Caco-2 (cell line): ENCODE measurements at regions not wholly inside any gene's neighbourhood (a gene's known extent, or its start where the extent isn't known, plus 50 kb on each side); places are given as distances from the start of the nearest gene placed in this dataset.

Source experiments
- BruUV-seq: library from RNA; stranded (reverse); fragments of 400-500 nt; replicated peaks from 2 replicates; lab custom pipeline; 2021; lab: Mats Ljungman, UMichigan
- CTCF ChIA-PET: fragments of 300-600 bp; sonication (Branson Sonifier 250); formaldehyde crosslinking; loops from one replicate; lab custom pipeline; 2022; ENCODE audit warnings: antibody characterized with exemption; lab: Charles Lee
- POLR2A ChIA-PET: fragments of 300-600 bp; sonication (Branson Sonifier 250); formaldehyde crosslinking; loops from one replicate; lab custom pipeline; 2022; ENCODE audit warnings: antibody characterized with exemption; lab: Charles Lee
- DNase-seq, 2 experiments: peaks; one replicate each; pipeline versions ENCODE4 v3.0.0 to v3.0.0-alpha.2; 2020 to 2022
- H3K27me3 ChIP-seq: replicated peaks from 2 replicates; pipeline ENCODE4 v1.6.0; 2011; ENCODE audit warnings: low read length; ENCODE audit not compliant: control insufficient read depth, insufficient read depth
- H3K36me3 ChIP-seq: 2 replicates; pipeline ENCODE4 v1.5.1; 2011; ENCODE audit warnings: low read length; ENCODE audit not compliant: control insufficient read depth, insufficient read depth
- H3K4me1 ChIP-seq: fragments of 250-450 bp; sonication (Bioruptor Pico); 2 replicates; pipeline ENCODE4 v1.5.1; 2020; ENCODE audit warnings: mild to moderate bottlenecking
- H3K4me3 ChIP-seq: 2 replicates; pipeline ENCODE4 v1.5.1; 2011; ENCODE audit warnings: low read depth, mild to moderate bottlenecking, control low read depth, low read length
- H3K9me3 ChIP-seq: fragments of 250-450 bp; sonication (Bioruptor Pico); 2 replicates; pipeline ENCODE4 v1.5.1; 2020; ENCODE audit warnings: mild to moderate bottlenecking, moderate library complexity
- H3K27ac Mint-ChIP-seq: one replicate; pipeline ENCODE4 v1.8.0; 2022; ENCODE audit warnings: mixed read lengths; ENCODE audit not compliant: unreplicated experiment
- H3K27me3 Mint-ChIP-seq: one replicate; pipeline ENCODE4 v1.8.0; 2022; ENCODE audit warnings: mixed read lengths; ENCODE audit not compliant: insufficient read depth, unreplicated experiment
- H3K36me3 Mint-ChIP-seq: one replicate; pipeline ENCODE4 v1.8.0; 2022; ENCODE audit warnings: mild to moderate bottlenecking, mixed read lengths; ENCODE audit not compliant: insufficient read depth, unreplicated experiment
- H3K4me1 Mint-ChIP-seq: one replicate; pipeline ENCODE4 v1.8.0; 2022; ENCODE audit warnings: low read depth, mixed read lengths; ENCODE audit not compliant: unreplicated experiment
- H3K4me3 Mint-ChIP-seq: one replicate; pipeline ENCODE4 v1.8.0; 2022; ENCODE audit warnings: mild to moderate bottlenecking, moderate library complexity, mixed read lengths; ENCODE audit not compliant: unreplicated experiment
- H3K9me3 Mint-ChIP-seq: one replicate; pipeline ENCODE4 v1.8.0; 2022; ENCODE audit warnings: mixed read lengths; ENCODE audit not compliant: unreplicated experiment
- CTCF ChIP-seq, 2 experiments: fragments of 200-600 bp in 1 of 2; IDR thresholded peaks; 1 replicate in 1 of 2; 2 replicates in 1 of 2; pipeline versions ENCODE4 v1.5.1 to v1.8.0; 2011 to 2022; ENCODE audit warnings: antibody characterized with exemption in 1 of 2, control low read depth in 1 of 2, inconsistent platforms in 1 of 2, low read depth in 1 of 2, low read length in 1 of 2, mild to moderate bottlenecking in 1 of 2, moderate library complexity in 1 of 2; ENCODE audit not compliant: insufficient read depth in 1 of 2, severe bottlenecking in 1 of 2, unreplicated experiment in 1 of 2
- intact Hi-C: fragments of 100-400 bp; cut with micrococcal nuclease; formaldehyde crosslinking; loops from one replicate; pipeline ENCODE4 v1.10.0; 2022; ENCODE audit not compliant: unreplicated experiment

GRCh38 chr4:14452764-14453163, 549.5 kb upstream of the CPEB2 start:
- intact Hi-C loops = no loop called here
- BruUV-seq = no TSS peak
- H3K4me3 Mint-ChIP-seq = no peak overlapping the region
- Histone ChIP-seq H3K9me3 (no peaks in the 10 kb centered on the region), H3K36me3 (no peaks in the 10 kb centered on the region), H3K4me3 (no peak overlapping the region), H3K27me3 (no peaks in the 10 kb centered on the region), H3K4me1 (no peaks in the 10 kb centered on the region)
- no peaks in the 10 kb centered on the region for H3K36me3 Mint-ChIP-seq
- H3K4me1 Mint-ChIP-seq = no peaks in the 10 kb centered on the region
- DNase-seq = no peak
- CTCF ChIA-PET = no interaction called here
- no peaks in the 10 kb centered on the region for H3K9me3 Mint-ChIP-seq
- no peak for TF ChIP-seq CTCF (IDR thresholded peaks at IDR 0.05; ENCODE audit: insufficient read depth in 1 of 2, low read depth in 1 of 2, low read length in 1 of 2, severe bottlenecking in 1 of 2, unreplicated experiment in 1 of 2)
- no peak overlapping the region for H3K27ac Mint-ChIP-seq
- POLR2A ChIA-PET = no interaction called here
- peaks cover 3% of the 10 kb centered on the region for H3K27me3 Mint-ChIP-seq

GRCh38 chr4:14458463-14458862, 543.8 kb upstream of the CPEB2 start:
- no peak for TF ChIP-seq CTCF (IDR thresholded peaks at IDR 0.05; ENCODE audit: insufficient read depth in 1 of 2, low read depth in 1 of 2, low read length in 1 of 2, severe bottlenecking in 1 of 2, unreplicated experiment in 1 of 2)
- Histone ChIP-seq H3K9me3 (no peaks in the 10 kb centered on the region), H3K4me1 (no peaks in the 10 kb centered on the region), H3K27me3 (no peaks in the 10 kb centered on the region), H3K36me3 (no peaks in the 10 kb centered on the region), H3K4me3 (no peak overlapping the region)
- Mint-ChIP-seq H3K4me1 (no peaks in the 10 kb centered on the region), H3K27ac (no peak overlapping the region), H3K27me3 (peaks cover 6% of the 10 kb centered on the region), H3K36me3 (no peaks in the 10 kb centered on the region), H3K9me3 (no peaks in the 10 kb centered on the region), H3K4me3 (no peak overlapping the region)
- no peak for DNase-seq
- ChIA-PET POLR2A (no interaction called here), CTCF (no interaction called here)
- no TSS peak for BruUV-seq
- intact Hi-C loops = no loop called here

DNA sequence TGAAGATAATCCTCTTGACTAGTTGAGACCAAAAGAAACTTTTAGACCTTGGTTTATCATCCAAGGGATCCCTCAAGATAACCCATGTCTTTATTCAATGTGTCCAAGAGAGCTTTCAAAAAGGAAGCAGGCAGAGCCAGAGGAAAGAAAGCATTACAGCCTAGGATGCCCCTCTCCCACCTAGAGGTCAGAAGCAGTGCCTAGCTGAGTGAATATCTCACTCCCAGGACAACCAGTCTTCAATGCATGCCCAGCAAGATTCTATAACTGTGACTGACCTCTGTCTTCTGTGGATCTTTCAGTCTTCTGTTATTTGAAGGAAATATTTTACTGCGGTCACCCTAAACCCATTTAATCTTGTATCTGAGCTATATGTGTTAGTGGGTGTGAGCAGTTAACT, 537.2 kb upstream of the CPEB2 start:
- H3K36me3 Mint-ChIP-seq = no peaks in the 10 kb centered on the region
- H3K27me3 ChIP-seq = no peaks in the 10 kb centered on the region
- TF ChIP-seq CTCF (IDR thresholded peaks at IDR 0.05; ENCODE audit: insufficient read depth in 1 of 2, low read depth in 1 of 2, low read length in 1 of 2, severe bottlenecking in 1 of 2, unreplicated experiment in 1 of 2) = no peak
- H3K36me3 ChIP-seq = no peaks in the 10 kb centered on the region
- H3K4me1 ChIP-seq = no peaks in the 10 kb centered on the region
- H3K9me3 ChIP-seq = no peaks in the 10 kb centered on the region
- intact Hi-C loops = no loop called here
- H3K9me3 Mint-ChIP-seq = no peaks in the 10 kb centered on the region
- ChIA-PET POLR2A (no interaction called here), CTCF (no interaction called here)
- H3K27me3 Mint-ChIP-seq = peaks cover 3% of the 10 kb centered on the region
- no TSS peak for BruUV-seq
- no peaks in the 10 kb centered on the region for H3K4me1 Mint-ChIP-seq
- H3K4me3 Mint-ChIP-seq = no peak overlapping the region
- no peak for DNase-seq
- no peak overlapping the region for H3K27ac Mint-ChIP-seq
- H3K4me3 ChIP-seq = no peak overlapping the region
